ENCODE measurements at regions not wholly inside any gene's neighbourhood (a gene's known extent, or its start where the extent isn't known, plus 50 kb on each side); places are given as distances from the start of the nearest gene placed in this dataset.

DNA sequence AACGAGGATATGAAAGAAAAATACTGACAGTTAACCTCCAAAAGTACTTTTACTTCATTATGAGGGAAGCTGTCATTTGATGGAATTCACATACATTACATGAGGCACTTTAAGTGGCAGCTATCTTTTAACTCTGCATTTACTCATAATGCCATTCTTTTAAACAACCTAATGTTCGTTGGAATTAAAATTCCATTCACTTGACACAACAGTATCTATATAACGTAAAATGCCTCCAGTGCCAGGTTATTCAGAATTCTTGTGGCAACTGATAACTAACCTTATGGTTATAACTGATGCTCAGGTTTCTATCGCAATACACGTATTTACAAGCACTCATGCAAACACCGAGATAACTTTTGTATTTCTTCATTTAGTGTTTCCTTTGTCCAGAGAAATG is 376.9 kb upstream of the GRAMD2B start:
- H3K27ac Mint-ChIP-seq, result no peak overlapping the region
- DNase-seq, result no peak
- H3K9me3 Mint-ChIP-seq, result peaks cover 15% of the 10 kb centered on the region
- H3K36me3 Mint-ChIP-seq (ENCODE audit: low read depth), result no peaks in the 10 kb centered on the region; the same call in 1 of the 2 replicates
- H3K4me3 Mint-ChIP-seq, result no peak overlapping the region
- H3K27me3 Mint-ChIP-seq (ENCODE audit: insufficient read depth), result no peaks in the 10 kb centered on the region
- no peaks in the 10 kb centered on the region for H3K4me1 Mint-ChIP-seq (ENCODE audit: low read depth)
- TF ChIP-seq, protein P1, sequence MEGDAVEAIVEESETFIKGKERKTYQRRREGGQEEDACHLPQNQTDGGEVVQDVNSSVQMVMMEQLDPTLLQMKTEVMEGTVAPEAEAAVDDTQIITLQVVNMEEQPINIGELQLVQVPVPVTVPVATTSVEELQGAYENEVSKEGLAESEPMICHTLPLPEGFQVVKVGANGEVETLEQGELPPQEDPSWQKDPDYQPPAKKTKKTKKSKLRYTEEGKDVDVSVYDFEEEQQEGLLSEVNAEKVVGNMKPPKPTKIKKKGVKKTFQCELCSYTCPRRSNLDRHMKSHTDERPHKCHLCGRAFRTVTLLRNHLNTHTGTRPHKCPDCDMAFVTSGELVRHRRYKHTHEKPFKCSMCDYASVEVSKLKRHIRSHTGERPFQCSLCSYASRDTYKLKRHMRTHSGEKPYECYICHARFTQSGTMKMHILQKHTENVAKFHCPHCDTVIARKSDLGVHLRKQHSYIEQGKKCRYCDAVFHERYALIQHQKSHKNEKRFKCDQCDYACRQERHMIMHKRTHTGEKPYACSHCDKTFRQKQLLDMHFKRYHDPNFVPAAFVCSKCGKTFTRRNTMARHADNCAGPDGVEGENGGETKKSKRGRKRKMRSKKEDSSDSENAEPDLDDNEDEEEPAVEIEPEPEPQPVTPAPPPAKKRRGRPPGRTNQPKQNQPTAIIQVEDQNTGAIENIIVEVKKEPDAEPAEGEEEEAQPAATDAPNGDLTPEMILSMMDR (IDR thresholded peaks at IDR 0.05), result no peak

DNA sequence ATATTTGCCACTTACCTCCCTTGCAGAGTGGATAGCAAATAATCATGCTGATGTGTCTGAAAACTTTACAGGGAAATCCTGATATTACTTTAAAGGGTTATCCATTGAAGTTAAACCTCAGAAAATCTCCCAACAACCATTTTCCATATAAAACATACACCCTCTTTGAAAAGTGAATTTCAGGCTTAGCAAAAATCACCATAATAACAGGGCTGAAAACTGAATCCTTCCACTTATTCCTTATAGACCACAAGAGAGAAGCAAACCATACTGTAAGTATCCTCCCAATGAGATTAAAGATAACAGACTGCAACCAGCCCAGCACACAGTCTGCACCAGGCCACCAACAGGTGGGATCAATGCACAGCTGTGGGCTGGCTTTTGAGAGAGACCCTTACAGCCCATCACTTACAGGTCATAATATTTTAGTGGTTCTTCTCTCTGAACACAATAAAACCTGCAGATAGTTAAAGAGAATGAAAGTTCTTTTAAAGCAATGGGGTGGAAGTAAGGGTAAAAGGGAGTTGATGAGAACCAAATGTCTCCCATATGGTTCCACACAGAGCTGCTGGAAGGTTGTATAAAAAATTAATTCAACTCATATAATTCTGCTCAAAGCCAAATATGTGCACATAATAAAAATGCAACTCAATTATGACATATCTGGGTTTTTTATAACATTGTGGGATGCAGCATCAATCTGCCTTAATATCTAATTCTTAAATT is 376.2 kb upstream of the GRAMD2B start:
- Mint-ChIP-seq H3K4me3 (no peak overlapping the region), H3K36me3 (ENCODE audit: low read depth) (no peaks in the 10 kb centered on the region; the same call in 1 of the 2 replicates), H3K27me3 (ENCODE audit: insufficient read depth) (no peaks in the 10 kb centered on the region), H3K9me3 (peaks cover 21% of the 10 kb centered on the region), H3K27ac (no peak overlapping the region), H3K4me1 (ENCODE audit: low read depth) (no peaks in the 10 kb centered on the region)
- TF ChIP-seq, protein P1 (IDR thresholded peaks at IDR 0.05), result no peak
- DNase-seq, result no peak

DNA sequence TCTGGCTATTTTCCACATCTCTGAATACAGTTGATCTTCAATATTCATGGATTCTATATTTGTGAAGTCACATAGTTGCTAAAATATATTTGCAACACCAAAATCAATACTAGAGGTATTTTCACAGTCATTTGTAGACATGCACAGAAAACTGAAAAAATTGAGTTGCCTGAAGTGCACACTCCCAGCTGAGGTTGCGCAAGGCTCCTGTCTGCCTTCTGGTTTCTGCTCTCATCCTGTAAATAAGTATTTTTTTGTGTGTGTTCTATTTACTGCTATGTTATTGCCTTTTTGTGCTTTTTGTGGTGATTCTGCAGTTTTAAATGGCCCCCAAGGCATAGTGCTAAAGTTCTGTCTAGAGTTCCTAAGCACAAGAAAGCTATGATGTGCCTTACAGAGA is 371.1 kb upstream of the GRAMD2B start:
- Mint-ChIP-seq H3K4me1 (ENCODE audit: low read depth) (no peaks in the 10 kb centered on the region), H3K36me3 (ENCODE audit: low read depth) (no peaks in the 10 kb centered on the region), H3K27ac (no peak overlapping the region), H3K27me3 (ENCODE audit: insufficient read depth) (no peaks in the 10 kb centered on the region), H3K4me3 (no peak overlapping the region), H3K9me3 (peaks cover 21% of the 10 kb centered on the region; the same call in 1 of the 2 replicates)
- TF ChIP-seq, protein P1 (IDR thresholded peaks at IDR 0.05), result no peak
- DNase-seq, result no peak

DNA sequence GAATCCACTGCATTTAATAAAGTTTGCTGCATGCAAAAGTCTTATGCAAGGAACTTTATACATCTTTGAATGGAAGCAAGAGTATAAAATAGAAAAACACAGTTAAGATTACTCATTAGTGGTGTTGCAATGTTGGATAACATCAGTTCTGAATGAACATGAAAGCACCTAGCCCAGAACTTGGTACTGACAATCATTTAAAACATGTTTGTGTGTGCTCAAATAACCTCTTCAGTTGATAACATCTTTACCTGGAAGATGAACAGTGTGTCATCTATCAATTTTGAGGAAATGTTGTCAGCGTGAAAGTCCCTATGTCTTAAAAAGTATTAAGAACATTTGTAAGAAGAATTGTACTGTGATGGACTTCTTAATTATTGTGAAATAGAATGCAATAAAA is 370.4 kb upstream of the GRAMD2B start:
- Mint-ChIP-seq H3K9me3 (peaks cover 21% of the 10 kb centered on the region; the same call in 1 of the 2 replicates), H3K27ac (no peak overlapping the region), H3K36me3 (ENCODE audit: low read depth) (no peaks in the 10 kb centered on the region), H3K4me1 (ENCODE audit: low read depth) (no peaks in the 10 kb centered on the region), H3K4me3 (no peak overlapping the region), H3K27me3 (ENCODE audit: insufficient read depth) (no peaks in the 10 kb centered on the region)
- TF ChIP-seq, protein P1 (IDR thresholded peaks at IDR 0.05), result no peak
- DNase-seq, result no peak

DNA sequence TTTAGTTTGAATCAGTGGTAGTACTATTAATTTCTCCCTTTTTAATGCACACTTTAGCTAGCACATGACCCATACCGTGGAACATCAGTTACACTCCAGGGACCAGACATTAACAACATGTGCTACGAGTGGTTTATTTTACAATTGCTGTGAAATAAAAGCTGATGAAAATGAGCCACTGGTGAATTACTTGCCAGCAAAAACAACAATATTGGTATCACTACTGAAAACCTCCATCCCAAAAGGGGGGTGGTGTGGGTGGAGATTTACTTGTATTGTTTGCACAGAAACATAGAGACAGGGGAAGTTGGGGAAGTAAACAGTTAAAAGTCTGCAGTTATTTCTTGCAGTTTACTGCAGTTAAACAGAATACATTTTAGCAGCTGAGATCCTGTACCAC is 369.6 kb upstream of the GRAMD2B start:
- Mint-ChIP-seq H3K27ac (no peak overlapping the region), H3K4me3 (no peak overlapping the region), H3K27me3 (ENCODE audit: insufficient read depth) (no peaks in the 10 kb centered on the region), H3K36me3 (ENCODE audit: low read depth) (peaks cover 2% of the 10 kb centered on the region; the same call in 1 of the 2 replicates), H3K4me1 (ENCODE audit: low read depth) (no peaks in the 10 kb centered on the region), H3K9me3 (peaks cover 23% of the 10 kb centered on the region)
- TF ChIP-seq, protein P1 (IDR thresholded peaks at IDR 0.05), result no peak
- DNase-seq, result no peak

Data from HFFc6 (cell line).